ENCODE measurements at regions not wholly inside any gene's neighbourhood (a gene's known extent, or its start where the extent isn't known, plus 50 kb on each side); places are given as distances from the start of the nearest gene placed in this dataset.
A peak's percentile ranks its signal among the peaks of the same experiment; 100 is the strongest.

DNA sequence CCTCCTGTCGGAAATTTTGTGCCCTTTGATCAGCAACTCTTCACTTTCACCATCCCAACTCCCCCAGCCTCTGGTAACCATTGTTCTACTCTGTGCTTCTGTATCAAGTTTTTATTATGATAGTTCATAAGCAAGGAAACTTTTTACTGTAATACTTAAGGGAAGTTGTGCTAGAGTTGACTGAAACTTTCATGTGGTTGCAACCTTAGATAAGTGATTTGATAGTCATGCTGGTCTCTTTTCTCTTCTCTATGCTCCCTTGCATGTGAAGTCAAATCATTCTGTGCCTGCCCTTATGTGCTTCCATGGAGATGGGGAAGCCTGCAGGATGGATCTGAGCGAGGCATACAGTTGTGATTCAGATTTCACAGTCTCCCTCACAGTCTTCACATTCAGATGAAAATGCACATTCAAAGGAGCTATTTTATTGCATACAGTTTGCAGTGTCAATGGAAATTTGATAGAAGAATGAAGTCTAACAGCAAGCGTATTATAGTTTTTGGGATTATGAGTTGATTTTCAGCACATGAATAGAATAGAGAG is 1428.3 kb upstream of the TENM3 start:
- Histone ChIP-seq H2BK12ac (ENCODE audit: low read length) (no peak overlapping the region), H3K4ac (ENCODE audit: low read depth, low read length) (no peak overlapping the region), H3K36me3 (ENCODE audit: control insufficient read depth in 1 of 2, insufficient read depth in 2 of 2, low read length in 2 of 2) (no peaks in the 10 kb centered on the region), H3K4me2 (ENCODE audit: low read length) (no peak overlapping the region), H3K27ac (ENCODE audit: low read depth, low read length) (no peak overlapping the region), H3K9me3 (ENCODE audit: insufficient read depth, low read depth, low read length) (no peaks in the 10 kb centered on the region), H3K9ac (ENCODE audit: low read length) (peak overlapping the region; percentile 76), H3K18ac (ENCODE audit: low read length) (no peak overlapping the region), H3K4me1 (ENCODE audit: control insufficient read depth in 1 of 2, insufficient read depth in 2 of 2, low read length in 2 of 2) (no peaks in the 10 kb centered on the region), H3K4me3 (ENCODE audit: low read depth, low read length) (no peak overlapping the region), H4K12ac (ENCODE audit: low read depth, low read length) (no peak overlapping the region), H3K14ac (ENCODE audit: low read length) (no peak overlapping the region), H3K79me1 (ENCODE audit: low read length) (no peaks in the 10 kb centered on the region), H2BK120ac (ENCODE audit: insufficient read depth, low read length, poor library complexity) (no peak overlapping the region), H3K79me2 (ENCODE audit: control insufficient read depth, insufficient read depth, low read length, poor library complexity) (no peaks in the 10 kb centered on the region), H3K27me3 (ENCODE audit: insufficient read depth, low read length) (no peaks in the 10 kb centered on the region), H3K23ac (ENCODE audit: low read length) (no peak overlapping the region), H2BK5ac (ENCODE audit: low read depth, low read length, poor library complexity) (no peak overlapping the region), H2AFZ (ENCODE audit: insufficient read depth, low read length, poor library complexity) (no peak overlapping the region), H2AK5ac (ENCODE audit: low read length) (no peak overlapping the region), H4K91ac (ENCODE audit: low read depth, low read length) (no peak overlapping the region), H4K8ac (ENCODE audit: low read depth, low read length) (no peak overlapping the region)
- no CpG with 5 or more reads among the region's 3 CpGs for WGBS (ENCODE audit: extremely low coverage, insufficient coverage, insufficient read length)
- no peak for DNase-seq

DNA sequence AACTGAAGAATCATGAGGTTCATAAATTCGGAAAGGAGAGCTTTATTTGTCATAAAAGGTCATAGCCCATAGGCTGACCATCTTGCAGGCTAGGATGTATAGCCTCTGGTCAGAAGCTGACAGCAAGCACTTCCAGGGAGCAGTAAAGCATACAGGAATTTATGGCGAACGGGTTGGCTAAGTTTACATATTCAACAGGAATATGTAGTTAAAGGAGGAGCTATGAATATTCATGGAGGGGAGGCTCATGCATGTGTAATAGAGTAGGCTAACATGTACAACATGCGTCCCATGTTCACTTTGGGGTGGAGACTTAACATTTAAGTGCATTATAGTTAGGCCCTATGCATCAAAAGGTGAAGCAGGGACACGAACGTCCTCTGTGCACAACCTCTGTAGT is 1425.7 kb upstream of the TENM3 start:
- peak overlapping the region; percentile 61 for H3K9ac ChIP-seq (ENCODE audit: low read length)
- H4K12ac ChIP-seq (ENCODE audit: low read depth, low read length): no peak overlapping the region
- no peak for DNase-seq
- no CpG with 5 or more reads among the region's 6 CpGs for WGBS (ENCODE audit: extremely low coverage, insufficient coverage, insufficient read length)
- no peak overlapping the region for H4K8ac ChIP-seq (ENCODE audit: low read depth, low read length)
- no peaks in the 10 kb centered on the region for H3K9me3 ChIP-seq (ENCODE audit: insufficient read depth, low read depth, low read length)
- no peaks in the 10 kb centered on the region for H3K79me1 ChIP-seq (ENCODE audit: low read length)
- H3K23ac ChIP-seq (ENCODE audit: low read length): no peak overlapping the region
- H3K18ac ChIP-seq (ENCODE audit: low read length): no peak overlapping the region
- no peaks in the 10 kb centered on the region for H3K27me3 ChIP-seq (ENCODE audit: insufficient read depth, low read length)
- no peak overlapping the region for H2BK5ac ChIP-seq (ENCODE audit: low read depth, low read length, poor library complexity)
- H3K27ac ChIP-seq (ENCODE audit: low read depth, low read length): no peak overlapping the region
- no peak overlapping the region for H2AK5ac ChIP-seq (ENCODE audit: low read length)
- H4K91ac ChIP-seq (ENCODE audit: low read depth, low read length): no peak overlapping the region
- no peak overlapping the region for H2BK120ac ChIP-seq (ENCODE audit: insufficient read depth, low read length, poor library complexity)
- no peaks in the 10 kb centered on the region for H3K36me3 ChIP-seq (ENCODE audit: control insufficient read depth in 1 of 2, insufficient read depth in 2 of 2, low read length in 2 of 2)
- no peak overlapping the region for H2BK12ac ChIP-seq (ENCODE audit: low read length)
- H3K4me1 ChIP-seq (ENCODE audit: control insufficient read depth in 1 of 2, insufficient read depth in 2 of 2, low read length in 2 of 2): no peaks in the 10 kb centered on the region
- H3K4me3 ChIP-seq (ENCODE audit: low read depth, low read length): no peak overlapping the region
- no peak overlapping the region for H3K4ac ChIP-seq (ENCODE audit: low read depth, low read length)
- H2AFZ ChIP-seq (ENCODE audit: insufficient read depth, low read length, poor library complexity): no peak overlapping the region
- H3K14ac ChIP-seq (ENCODE audit: low read length): no peak overlapping the region
- no peaks in the 10 kb centered on the region for H3K79me2 ChIP-seq (ENCODE audit: control insufficient read depth, insufficient read depth, low read length, poor library complexity)
- no peak overlapping the region for H3K4me2 ChIP-seq (ENCODE audit: low read length)

DNA sequence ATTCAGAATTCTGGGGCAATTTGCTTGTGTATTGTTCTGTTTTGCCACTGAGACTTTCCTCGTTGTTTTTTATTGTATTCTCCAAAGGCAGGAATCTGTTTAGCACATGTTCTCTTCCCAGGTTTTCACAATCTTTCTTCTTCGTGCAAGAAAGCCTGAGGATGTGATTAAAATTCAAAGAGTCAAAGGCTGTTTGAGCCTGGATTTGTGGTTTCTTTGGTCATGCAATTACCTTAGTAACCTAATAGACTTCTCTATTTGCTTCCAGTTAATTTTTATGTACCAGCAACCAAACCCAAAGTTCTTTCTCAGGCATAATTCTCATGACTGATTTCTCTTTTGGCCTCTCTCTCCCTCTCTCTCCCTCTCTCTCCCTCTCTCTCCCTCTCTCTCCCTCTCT is 1420.1 kb upstream of the TENM3 start:
- WGBS (ENCODE audit: extremely low coverage, insufficient coverage, insufficient read length): no CpG with 5 or more reads among the region's 2 CpGs
- DNase-seq: no peak
- H3K18ac ChIP-seq (ENCODE audit: low read length): no peak overlapping the region

DNA sequence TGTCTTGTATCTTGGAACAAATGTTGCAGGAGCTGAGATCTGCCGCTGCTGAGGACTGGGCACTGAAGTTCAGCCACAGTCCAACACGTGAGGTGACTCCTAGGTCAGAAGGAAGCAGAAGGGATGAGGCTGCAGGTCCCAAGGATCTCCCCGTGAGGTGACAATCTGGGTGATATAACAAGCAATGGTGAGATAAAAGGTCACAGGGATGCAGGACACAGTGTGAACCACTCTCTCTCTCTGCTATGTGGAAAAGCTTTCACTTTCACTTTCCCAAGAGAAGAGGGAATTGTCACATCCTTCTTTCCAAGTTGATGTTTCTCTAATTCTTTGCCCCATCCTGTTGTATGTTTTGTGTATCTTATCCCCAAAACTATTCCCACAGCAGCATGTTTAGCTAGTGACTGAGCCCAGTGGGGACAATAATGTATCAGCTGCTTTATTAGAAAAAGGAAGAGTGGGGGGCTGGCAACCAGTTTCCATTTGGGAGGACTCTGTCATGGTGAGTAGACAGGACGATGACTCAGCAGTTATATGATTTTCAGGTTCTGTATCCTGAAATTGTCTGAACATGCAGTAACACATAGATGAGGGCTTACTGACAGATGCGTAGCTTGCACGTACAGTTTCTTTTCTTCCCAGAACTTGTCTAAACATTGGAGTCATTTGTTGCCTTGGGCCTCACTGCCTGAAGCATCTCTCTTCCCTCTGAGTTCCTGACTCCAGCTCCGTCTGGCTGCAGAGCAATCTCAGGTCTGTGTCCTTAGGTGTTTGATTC is 1415.8 kb upstream of the TENM3 start:
- no peak overlapping the region for H3K4me2 ChIP-seq (ENCODE audit: low read length)
- no peak overlapping the region for H2BK12ac ChIP-seq (ENCODE audit: low read length)
- H3K23ac ChIP-seq (ENCODE audit: low read length): no peak overlapping the region
- no peaks in the 10 kb centered on the region for H3K79me2 ChIP-seq (ENCODE audit: control insufficient read depth, insufficient read depth, low read length, poor library complexity)
- no peaks in the 10 kb centered on the region for H3K27me3 ChIP-seq (ENCODE audit: insufficient read depth, low read length)
- no peak overlapping the region for H4K8ac ChIP-seq (ENCODE audit: low read depth, low read length)
- H3K79me1 ChIP-seq (ENCODE audit: low read length): peaks cover 2% of the 10 kb centered on the region
- no peak overlapping the region for H2BK120ac ChIP-seq (ENCODE audit: insufficient read depth, low read length, poor library complexity)
- H3K9me3 ChIP-seq (ENCODE audit: insufficient read depth, low read depth, low read length): no peaks in the 10 kb centered on the region
- H3K18ac ChIP-seq (ENCODE audit: low read length): no peak overlapping the region
- no peak overlapping the region for H3K9ac ChIP-seq (ENCODE audit: low read length)
- H3K4me3 ChIP-seq (ENCODE audit: low read depth, low read length): no peak overlapping the region
- H2AK5ac ChIP-seq (ENCODE audit: low read length): no peak overlapping the region
- H3K14ac ChIP-seq (ENCODE audit: low read length): peak overlapping the region; percentile 44
- no peak overlapping the region for H3K27ac ChIP-seq (ENCODE audit: low read depth, low read length)
- peaks cover 0 to 2% of the 10 kb centered on the region in 2 experiments for H3K4me1 ChIP-seq (ENCODE audit: control insufficient read depth in 1 of 2, insufficient read depth in 2 of 2, low read length in 2 of 2)
- no peak overlapping the region for H4K12ac ChIP-seq (ENCODE audit: low read depth, low read length)
- H2AFZ ChIP-seq (ENCODE audit: insufficient read depth, low read length, poor library complexity): no peak overlapping the region
- no CpG with 5 or more reads among the region's 7 CpGs for WGBS (ENCODE audit: extremely low coverage, insufficient coverage, insufficient read length)
- peak in 1 of 2 donors; percentile 16 for DNase-seq
- H3K4ac ChIP-seq (ENCODE audit: low read depth, low read length): no peak overlapping the region
- no peak overlapping the region for H4K91ac ChIP-seq (ENCODE audit: low read depth, low read length)
- H2BK5ac ChIP-seq (ENCODE audit: low read depth, low read length, poor library complexity): no peak overlapping the region
- H3K36me3 ChIP-seq (ENCODE audit: control insufficient read depth in 1 of 2, insufficient read depth in 2 of 2, low read length in 2 of 2): no peaks in the 10 kb centered on the region

More for the DNA sequence above, 1420.1 kb upstream of the TENM3 start:
- H3K9ac ChIP-seq (ENCODE audit: low read length): no peak overlapping the region
- H3K4me3 ChIP-seq (ENCODE audit: low read depth, low read length): no peak overlapping the region
- H3K79me1 ChIP-seq (ENCODE audit: low read length): peaks cover 2% of the 10 kb centered on the region
- no peak overlapping the region for H2BK120ac ChIP-seq (ENCODE audit: insufficient read depth, low read length, poor library complexity)
- no peaks in the 10 kb centered on the region for H3K36me3 ChIP-seq (ENCODE audit: control insufficient read depth in 1 of 2, insufficient read depth in 2 of 2, low read length in 2 of 2)
- H4K91ac ChIP-seq (ENCODE audit: low read depth, low read length): no peak overlapping the region
- no peak overlapping the region for H3K4me2 ChIP-seq (ENCODE audit: low read length)
- peaks cover 0 to 2% of the 10 kb centered on the region in 2 experiments for H3K4me1 ChIP-seq (ENCODE audit: control insufficient read depth in 1 of 2, insufficient read depth in 2 of 2, low read length in 2 of 2)
- no peaks in the 10 kb centered on the region for H3K79me2 ChIP-seq (ENCODE audit: control insufficient read depth, insufficient read depth, low read length, poor library complexity)
- no peak overlapping the region for H4K12ac ChIP-seq (ENCODE audit: low read depth, low read length)
- H3K27me3 ChIP-seq (ENCODE audit: insufficient read depth, low read length): no peaks in the 10 kb centered on the region
- H2AFZ ChIP-seq (ENCODE audit: insufficient read depth, low read length, poor library complexity): no peak overlapping the region
- no peak overlapping the region for H3K14ac ChIP-seq (ENCODE audit: low read length)
- no peak overlapping the region for H2BK5ac ChIP-seq (ENCODE audit: low read depth, low read length, poor library complexity)
- no peak overlapping the region for H2AK5ac ChIP-seq (ENCODE audit: low read length)
- H3K23ac ChIP-seq (ENCODE audit: low read length): no peak overlapping the region
- H3K4ac ChIP-seq (ENCODE audit: low read depth, low read length): no peak overlapping the region
- H3K27ac ChIP-seq (ENCODE audit: low read depth, low read length): no peak overlapping the region
- no peak overlapping the region for H4K8ac ChIP-seq (ENCODE audit: low read depth, low read length)
- H2BK12ac ChIP-seq (ENCODE audit: low read length): no peak overlapping the region
- no peaks in the 10 kb centered on the region for H3K9me3 ChIP-seq (ENCODE audit: insufficient read depth, low read depth, low read length)
